GM18517 (cell line): ENCODE measurements at regions not wholly inside any gene's neighbourhood (a gene's known extent, or its start where the extent isn't known, plus 50 kb on each side); places are given as distances from the start of the nearest gene placed in this dataset.

Experiments used
- ATAC-seq: cut with Tn5 transposase; IDR thresholded peaks from one replicate; pipeline ENCODE4 v1.9.1; 2021; ENCODE audit warnings: mild to moderate bottlenecking, moderate library complexity; ENCODE audit not compliant: unreplicated experiment

DNA sequence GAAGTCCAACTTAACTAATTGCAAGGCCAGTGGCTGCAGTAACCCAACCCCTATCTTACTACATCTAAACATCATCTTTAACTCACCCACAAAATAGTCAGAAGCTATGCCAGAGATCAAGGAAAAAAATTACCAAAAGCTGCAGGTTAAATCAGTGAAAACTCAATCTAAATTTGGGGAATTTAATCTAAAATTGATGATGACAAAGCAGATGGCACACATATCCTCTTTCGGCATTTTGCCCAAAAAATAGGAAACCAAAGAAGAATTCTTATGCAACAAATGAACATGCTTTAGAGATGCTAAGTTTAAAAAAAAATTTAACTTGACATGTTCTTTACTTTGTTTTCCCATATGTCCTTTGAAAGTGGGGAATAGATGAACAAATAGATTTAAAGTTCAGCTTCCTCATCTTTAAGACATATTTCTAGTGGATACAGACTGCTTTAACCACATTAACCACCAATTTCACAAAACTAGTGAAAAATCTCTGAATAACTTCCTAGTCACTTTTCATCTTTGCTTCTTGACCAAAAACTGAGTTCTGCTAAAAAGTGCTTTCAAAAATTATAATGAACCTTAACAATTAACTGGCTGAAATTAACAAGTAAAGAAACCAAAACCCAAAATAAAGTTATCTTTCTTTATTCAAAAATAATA, 74.3 kb upstream of the CCDC150 start:
- ATAC-seq = no peak

- no peak for ATAC-seq
Measured at GRCh38 chr2:196565982-196566381, 73.5 kb upstream of the CCDC150 start.

DNA sequence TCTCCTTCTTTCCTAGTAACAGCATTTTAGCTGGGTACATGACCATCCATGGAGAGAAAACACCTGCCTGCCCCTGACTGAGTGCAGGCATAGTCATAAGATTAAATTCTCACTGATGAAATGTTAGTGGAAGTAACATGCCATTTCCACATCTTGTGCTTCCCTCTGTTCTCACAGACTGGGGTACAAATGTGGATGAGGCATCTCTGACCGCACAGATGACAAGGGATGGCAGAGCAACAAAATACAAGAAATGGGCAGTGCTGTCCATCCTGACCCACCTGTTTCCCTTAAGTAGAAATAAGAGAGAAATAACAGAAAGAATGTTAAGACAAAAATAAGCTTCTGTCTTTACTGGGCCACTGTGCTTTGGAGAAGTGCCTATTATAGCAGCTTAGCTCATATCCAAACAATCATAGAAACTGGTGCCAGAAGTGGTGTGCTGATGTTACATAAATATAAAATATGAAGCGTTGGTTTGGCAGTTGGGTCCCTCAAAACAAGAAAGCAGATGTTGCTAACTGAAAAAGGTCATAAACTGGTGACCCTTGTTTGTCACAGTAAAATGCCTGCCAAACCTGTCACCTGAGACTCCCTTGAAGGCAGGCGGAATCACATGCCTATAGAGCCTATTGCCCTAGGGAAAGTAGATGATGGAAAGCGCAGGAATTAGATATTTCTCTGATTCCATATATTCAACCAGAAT, 72.4 kb upstream of the CCDC150 start:
- no peak for ATAC-seq

GRCh38 chr2:196568506-196568905, 71.0 kb upstream of the CCDC150 start:
- no peak for ATAC-seq

- no peak for ATAC-seq
Measured at GRCh38 chr2:196584903-196585302, 54.6 kb upstream of the CCDC150 start.

- no peak for ATAC-seq
Measured at GRCh38 chr2:196586511-196586991, 53.0 kb upstream of the CCDC150 start.

GRCh38 chr2:196587056-196587455, 52.5 kb upstream of the CCDC150 start:
- no peak for ATAC-seq

DNA sequence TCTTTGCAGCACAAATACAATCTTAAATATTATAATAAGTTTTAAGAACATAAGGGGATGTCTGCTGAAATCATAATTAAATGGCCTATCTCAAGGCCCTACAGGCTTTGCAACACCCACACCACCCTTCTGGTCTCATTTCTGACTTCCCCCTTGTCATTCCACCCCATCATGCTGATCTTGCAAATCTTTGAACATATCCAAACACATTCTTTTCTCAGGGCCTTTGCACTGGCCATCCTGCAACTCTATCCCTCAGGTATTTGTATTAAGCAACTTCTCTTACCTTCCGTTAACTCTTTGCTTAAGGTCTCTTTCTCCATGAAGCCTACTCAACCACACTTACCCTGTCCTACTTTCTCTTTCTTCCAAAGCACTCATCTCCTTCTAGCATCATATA, 51.8 kb upstream of the CCDC150 start:
- no peak for ATAC-seq

GRCh38 chr2:196589419-196589818, 50.1 kb upstream of the CCDC150 start:
- ATAC-seq = no peak
